H9 (cell line): ENCODE measurements at regions not wholly inside any gene's neighbourhood (a gene's known extent, or its start where the extent isn't known, plus 50 kb on each side); places are given as distances from the start of the nearest gene placed in this dataset.

Experiments used
- DNase-seq: peaks from one replicate; pipeline ENCODE4 v3.0.0-alpha.2; 2017
- H2AFZ ChIP-seq: one replicate; pipeline ENCODE4 v1.6.1; 2013; ENCODE audit warnings: mild to moderate bottlenecking, low read length, control low read depth, moderate library complexity
- H2AK5ac ChIP-seq: 2 replicates; pipeline ENCODE4 v1.6.1; 2013; ENCODE audit warnings: low read length, control low read depth, mixed read lengths; ENCODE audit not compliant: insufficient read length
- H2BK120ac ChIP-seq: one replicate; pipeline ENCODE4 v1.6.1; 2013; ENCODE audit warnings: low read depth, mild to moderate bottlenecking, low read length, control low read depth, inconsistent platforms; ENCODE audit not compliant: poor library complexity, severe bottlenecking
- H2BK12ac ChIP-seq: 2 replicates; pipeline ENCODE4 v1.6.1; 2013; ENCODE audit warnings: low read length, control low read depth, mixed read lengths, low read depth; ENCODE audit not compliant: insufficient read length
- H2BK15ac ChIP-seq: 2 replicates; pipeline ENCODE4 v1.6.1; 2013; ENCODE audit warnings: low read depth, low read length, control low read depth
- H2BK20ac ChIP-seq: one replicate; pipeline ENCODE4 v1.6.1; 2013; ENCODE audit warnings: low read depth, mild to moderate bottlenecking, low read length, control low read depth, inconsistent platforms; ENCODE audit not compliant: poor library complexity, severe bottlenecking
- H2BK5ac ChIP-seq: 2 replicates; pipeline ENCODE4 v1.6.1; 2013; ENCODE audit warnings: low read length, control low read depth, mixed read lengths; ENCODE audit not compliant: insufficient read length
- H3K14ac ChIP-seq: 2 replicates; pipeline ENCODE4 v1.6.1; 2013; ENCODE audit warnings: low read length, control low read depth; ENCODE audit not compliant: insufficient read depth
- H3K18ac ChIP-seq: 2 replicates; pipeline ENCODE4 v1.6.1; 2013; ENCODE audit warnings: low read depth, mild to moderate bottlenecking, mixed read lengths, low read length, control low read depth; ENCODE audit not compliant: insufficient read length
- H3K23ac ChIP-seq: 2 replicates; pipeline ENCODE4 v1.6.1; 2013; ENCODE audit warnings: low read length, control low read depth, mixed read lengths, low read depth; ENCODE audit not compliant: insufficient read length
- H3K23me2 ChIP-seq: 2 replicates; pipeline ENCODE4 v1.6.1; 2013; ENCODE audit warnings: low read depth, mild to moderate bottlenecking, mixed read lengths, low read length, control low read depth; ENCODE audit not compliant: insufficient read length, poor library complexity, severe bottlenecking
- H3K27ac ChIP-seq: 2 replicates; pipeline ENCODE4 v1.5.1; 2013; ENCODE audit warnings: low read length, control low read depth, mixed read lengths, low read depth; ENCODE audit not compliant: insufficient read length
- H3K27me3 ChIP-seq: 2 replicates; pipeline ENCODE4 v1.6.1; 2013; ENCODE audit warnings: low read length, control low read depth, inconsistent platforms; ENCODE audit not compliant: insufficient read depth
- H3K4ac ChIP-seq: 2 replicates; pipeline ENCODE4 v1.6.1; 2013; ENCODE audit warnings: low read depth, mild to moderate bottlenecking, control low read depth, inconsistent platforms, low read length, moderate library complexity
- H3K4me1 ChIP-seq: 2 replicates; pipeline ENCODE4 v1.6.1; 2013; ENCODE audit warnings: low read length, control low read depth, inconsistent platforms; ENCODE audit not compliant: insufficient read depth
- H3K4me2 ChIP-seq: 2 replicates; pipeline ENCODE4 v1.6.1; 2013; ENCODE audit warnings: low read length, control low read depth, mixed read lengths; ENCODE audit not compliant: insufficient read length, insufficient read depth
- H3K56ac ChIP-seq: 2 replicates; pipeline ENCODE4 v1.6.1; 2013; ENCODE audit warnings: low read depth, mild to moderate bottlenecking, mixed read lengths, low read length, control low read depth; ENCODE audit not compliant: insufficient read length
- H3K79me1 ChIP-seq: 2 replicates; pipeline ENCODE4 v1.6.1; 2013; ENCODE audit warnings: low read depth, mild to moderate bottlenecking, moderate library complexity, low read length, control low read depth, inconsistent platforms; ENCODE audit not compliant: insufficient read depth, poor library complexity, severe bottlenecking
- H3K79me2 ChIP-seq: 2 replicates; pipeline ENCODE4 v1.6.1; 2013; ENCODE audit warnings: low read length, control low read depth, inconsistent platforms; ENCODE audit not compliant: insufficient read depth
- H3K9ac ChIP-seq: 2 replicates; pipeline ENCODE4 v1.6.1; 2013; ENCODE audit warnings: low read length, control low read depth, mixed read lengths; ENCODE audit not compliant: insufficient read length; ENCODE audit errors: extremely low read depth
- H3K9me3 ChIP-seq: one replicate; pipeline ENCODE4 v1.6.1; 2013; ENCODE audit warnings: low read depth, low read length, inconsistent platforms; ENCODE audit not compliant: control insufficient read depth
- H3T11ph ChIP-seq: one replicate; pipeline ENCODE4 v1.6.1; 2013; ENCODE audit warnings: mild to moderate bottlenecking, low read length, control low read depth, inconsistent platforms
- H4K20me1 ChIP-seq: one replicate; pipeline ENCODE4 v1.6.1; 2013; ENCODE audit not compliant: control insufficient read depth, insufficient read length, insufficient read depth
- H4K5ac ChIP-seq: 2 replicates; pipeline ENCODE4 v1.6.1; 2013; ENCODE audit warnings: low read depth, mild to moderate bottlenecking, mixed read lengths, low read length, control low read depth; ENCODE audit not compliant: insufficient read length
- H4K8ac ChIP-seq: replicated peaks from 2 replicates; pipeline ENCODE4 v1.6.1; 2013; ENCODE audit warnings: low read length, control low read depth, mixed read lengths, low read depth; ENCODE audit not compliant: insufficient read length
- H4K91ac ChIP-seq: 2 replicates; pipeline ENCODE4 v1.6.1; 2013; ENCODE audit warnings: low read depth, mild to moderate bottlenecking, moderate library complexity, mixed read lengths, low read length, control low read depth; ENCODE audit not compliant: insufficient read length
- H3K27ac Mint-ChIP-seq, 3 experiments: 2 replicates in 2 of 3; 3 replicates in 1 of 3; pipeline ENCODE4 v1.8.0; 2020 to 2021; ENCODE audit warnings: mixed read lengths in 3 of 3, mild to moderate bottlenecking in 1 of 3, moderate library complexity in 1 of 3
- H3K27me3 Mint-ChIP-seq: 2 replicates; pipeline ENCODE4 v1.8.0; 2021; ENCODE audit warnings: low read depth, mild to moderate bottlenecking, moderate library complexity, mixed read lengths
- H3K36me3 Mint-ChIP-seq, 3 experiments: 2 replicates in 2 of 3; 3 replicates in 1 of 3; pipeline ENCODE4 v1.8.0; 2020 to 2021; ENCODE audit warnings: low read depth in 3 of 3, mixed read lengths in 3 of 3; ENCODE audit not compliant: insufficient read depth in 1 of 3
- H3K4me1 Mint-ChIP-seq, 2 experiments: 2 replicates each; pipeline ENCODE4 v1.8.0; 2020; ENCODE audit warnings: mixed read lengths in 2 of 2
- H3K4me3 Mint-ChIP-seq, 2 experiments: 2 replicates in 1 of 2; 3 replicates in 1 of 2; pipeline ENCODE4 v1.8.0; 2020 to 2021; ENCODE audit warnings: mild to moderate bottlenecking in 2 of 2, mixed read lengths in 2 of 2, moderate library complexity in 1 of 2
- H3K9me3 Mint-ChIP-seq, 2 experiments: 2 replicates in 1 of 2; 3 replicates in 1 of 2; pipeline ENCODE4 v1.8.0; 2020; ENCODE audit warnings: mild to moderate bottlenecking in 2 of 2, mixed read lengths in 2 of 2, moderate library complexity in 1 of 2
- CTCF ChIP-seq: fragments of 200-600 bp; sonication (generic); conservative IDR thresholded peaks from 3 replicates; pipeline ENCODE4 v1.8.0; 2021; ENCODE audit warnings: antibody characterized with exemption, mild to moderate bottlenecking
- WGBS: extraction: QIAGEN DNeasy Blood & Tissue Kit; methylation state at CpG from one replicate; pipeline ENCODE4 v1.1.7; 2013; ENCODE audit warnings: missing lambda C conversion rate, low lambda C conversion rate, mixed read lengths; ENCODE audit not compliant: insufficient read length; ENCODE audit errors: extremely low coverage; 5-methylcytosine and 5-hydroxymethylcytosine counted together

- Histone ChIP-seq H3T11ph (no peak overlapping the region), H3K9me3 (no peaks in the 10 kb centered on the region), H4K8ac (no peak overlapping the region), H2BK12ac (no peak overlapping the region), H3K79me2 (no peaks in the 10 kb centered on the region), H3K56ac (no peak overlapping the region), H3K18ac (no peak overlapping the region), H2BK120ac (no peak overlapping the region), H3K79me1 (no peaks in the 10 kb centered on the region), H3K23ac (no peak overlapping the region), H3K4me2 (no peak overlapping the region), H4K20me1 (no peaks in the 10 kb centered on the region), H3K14ac (no peak overlapping the region), H3K9ac (no peak overlapping the region), H2BK5ac (no peak overlapping the region), H3K27me3 (no peaks in the 10 kb centered on the region), H3K4me1 (no peaks in the 10 kb centered on the region; the same call in 1 of the 2 replicates), H2BK20ac (no peak overlapping the region), H3K27ac (no peak overlapping the region), H2BK15ac (no peak overlapping the region), H2AK5ac (no peak overlapping the region), H2AFZ (no peak overlapping the region), H3K4ac (no peak overlapping the region), H4K91ac (no peak overlapping the region), H3K23me2 (no peaks in the 10 kb centered on the region), H4K5ac (no peak overlapping the region)
- no peak for DNase-seq
- H3K27me3 Mint-ChIP-seq = no peaks in the 10 kb centered on the region
- no peak overlapping the region for H3K27ac Mint-ChIP-seq
- peaks cover 3% of the 10 kb centered on the region in 2 experiments; a peak in 3 of 4 replicates for H3K4me1 Mint-ChIP-seq
- no peak overlapping the region for H3K4me3 Mint-ChIP-seq
- H3K36me3 Mint-ChIP-seq = no peaks in the 10 kb centered on the region
- H3K9me3 Mint-ChIP-seq = no peaks in the 10 kb centered on the region
- no peak for TF ChIP-seq CTCF
- WGBS = no CpG with 5 or more reads among the region's 1 CpG
Observed at GRCh38 chr3:25844891-25845290, 55.0 kb downstream of the OXSM start.
